IPS-NIHi7 (cell line): ENCODE measurements at regions not wholly inside any gene's neighbourhood (a gene's known extent, or its start where the extent isn't known, plus 50 kb on each side); places are given as distances from the start of the nearest gene placed in this dataset.

Experiments
- DNase-seq: peaks from one replicate; pipeline ENCODE4 v3.0.0; 2012; ENCODE audit warnings: mixed read lengths; ENCODE audit errors: extremely low spot score

DNA sequence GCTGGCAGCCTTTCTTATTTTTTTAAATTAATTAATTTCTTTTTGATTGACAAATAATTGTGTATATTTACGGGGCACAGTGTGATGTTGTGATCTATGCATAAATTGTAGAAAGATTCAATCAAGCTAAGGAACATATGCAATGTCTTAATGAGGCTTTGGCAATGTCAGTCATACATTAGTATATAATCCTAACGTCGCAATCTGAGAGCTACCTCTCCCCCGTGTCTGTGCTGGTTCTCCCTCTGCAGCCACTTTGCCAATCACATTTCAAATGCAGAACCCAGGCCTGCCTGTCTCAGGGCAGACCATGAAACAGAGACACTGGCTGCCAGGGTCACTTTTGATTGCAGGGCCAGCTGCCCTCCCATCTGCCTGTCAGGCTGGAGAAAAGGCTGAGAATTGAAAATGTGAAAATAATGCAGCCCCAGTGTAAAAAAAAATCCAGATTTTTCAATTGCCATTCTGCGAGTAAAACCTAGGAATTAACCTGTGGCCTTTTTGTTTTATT lies 56.3 kb downstream of the SLC24A2 start:
- no peak for DNase-seq

DNA sequence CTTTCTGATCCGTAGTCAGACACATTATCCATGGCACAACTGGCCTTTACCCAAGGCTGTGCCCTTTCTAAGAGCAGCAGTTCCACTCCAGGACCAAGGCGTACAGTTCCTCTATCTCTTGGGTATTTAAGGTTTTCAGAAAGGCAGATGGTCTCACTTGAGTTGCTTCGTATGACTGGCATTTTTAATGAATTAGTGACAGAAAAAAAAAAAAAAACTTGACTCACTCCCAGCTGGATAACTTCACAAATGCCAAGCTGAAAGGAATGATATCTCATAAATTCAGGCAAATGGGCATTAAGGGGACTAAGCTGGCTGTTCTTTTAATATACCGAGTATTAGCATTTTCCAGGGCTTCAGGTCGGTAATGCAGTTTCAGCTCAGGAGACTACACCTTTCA lies 60.7 kb downstream of the SLC24A2 start:
- no peak for DNase-seq

DNA sequence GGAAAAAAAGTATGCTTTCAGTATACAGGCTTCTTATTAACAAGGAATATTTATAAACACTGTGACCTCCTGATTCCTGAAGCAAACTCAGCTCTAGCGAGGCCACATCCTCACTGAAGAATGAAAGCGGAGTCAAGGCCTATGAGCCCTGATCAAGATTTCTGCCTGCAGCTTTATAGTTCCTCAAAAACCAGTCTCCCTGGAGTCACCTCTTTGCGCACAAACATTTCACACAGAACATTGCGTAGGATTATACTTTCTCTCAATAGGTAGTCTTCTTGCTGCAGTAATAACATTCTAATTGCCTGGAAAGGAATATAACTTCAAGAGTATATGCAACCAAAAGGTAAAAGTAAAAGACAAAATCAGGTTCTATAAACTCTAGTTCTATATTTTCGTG lies 62.9 kb downstream of the SLC24A2 start:
- DNase-seq = no peak

GRCh38 chr9:19720377-19720776 lies 68.5 kb downstream of the SLC24A2 start:
- DNase-seq = peak; percentile 58

DNA sequence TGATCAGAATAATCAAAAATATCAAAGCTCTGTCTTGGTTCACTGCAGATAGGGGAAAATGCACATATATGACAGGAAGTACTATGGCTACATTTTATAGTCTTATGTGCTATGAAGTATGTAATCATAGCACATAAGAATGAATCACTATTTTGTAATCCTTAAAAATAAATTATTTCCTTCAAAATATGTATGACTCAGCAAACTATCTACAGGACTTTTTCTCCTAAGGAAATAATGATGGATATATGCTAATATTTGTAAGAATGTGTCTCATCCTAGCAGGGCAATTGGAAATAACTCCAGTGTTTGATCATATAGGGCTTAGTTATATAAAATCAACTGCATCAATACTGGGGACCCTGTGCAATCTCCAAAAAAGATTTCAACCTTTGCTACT lies 85.1 kb downstream of the SLC24A2 start:
- DNase-seq = no peak

GRCh38 chr9:19701991-19702390 lies 86.8 kb downstream of the SLC24A2 start:
- no peak for DNase-seq

- DNase-seq = no peak
These were observed 87.6 kb downstream of the SLC24A2 start for GRCh38 chr9:19701274-19701673.

GRCh38 chr9:19700699-19701098 lies 88.1 kb downstream of the SLC24A2 start:
- DNase-seq = no peak

DNA sequence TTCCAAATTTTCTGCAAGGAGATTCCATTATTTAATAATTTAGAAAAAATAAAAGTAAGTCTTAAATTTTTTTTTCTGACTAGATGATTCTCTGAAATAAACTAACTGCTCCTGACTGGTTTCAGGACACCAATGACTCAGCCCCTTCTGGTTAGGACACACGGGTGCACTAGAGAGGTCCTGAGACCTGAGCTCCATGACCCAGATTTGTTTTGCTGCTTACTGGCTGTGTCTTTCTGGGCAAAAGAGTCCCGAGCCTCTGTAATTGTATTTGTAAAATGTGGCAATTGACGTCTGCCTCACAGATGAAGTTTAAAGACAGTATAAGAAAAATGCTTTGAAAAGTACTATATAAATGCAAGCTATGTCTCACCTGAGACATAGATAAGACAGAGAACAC lies 89.1 kb downstream of the SLC24A2 start:
- DNase-seq = peak; percentile 42

DNA sequence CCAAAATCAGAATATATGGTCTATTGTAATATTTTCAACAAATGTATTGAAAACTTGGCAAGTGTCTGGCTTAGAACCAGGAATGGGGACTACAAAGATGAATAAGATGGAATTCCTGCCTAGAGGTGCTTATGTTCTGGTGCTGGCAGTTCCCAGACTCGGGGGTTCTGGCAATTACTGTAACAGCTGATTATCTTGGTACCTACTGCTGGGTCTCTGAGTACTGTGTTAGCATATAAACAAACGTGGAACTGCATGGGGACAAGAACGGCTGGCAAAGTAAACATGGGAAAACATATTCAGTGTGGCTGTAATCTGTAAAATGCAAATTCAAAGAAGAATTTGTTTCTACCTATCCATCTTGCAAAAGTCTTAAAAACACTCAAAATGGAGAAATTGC lies 89.9 kb downstream of the SLC24A2 start:
- no peak for DNase-seq

- no peak for DNase-seq
These were observed 94.2 kb downstream of the SLC24A2 start for GRCh38 chr9:19694601-19695000.

- DNase-seq = no peak
These were observed 98.7 kb downstream of the SLC24A2 start for GRCh38 chr9:19690128-19690527.

DNA sequence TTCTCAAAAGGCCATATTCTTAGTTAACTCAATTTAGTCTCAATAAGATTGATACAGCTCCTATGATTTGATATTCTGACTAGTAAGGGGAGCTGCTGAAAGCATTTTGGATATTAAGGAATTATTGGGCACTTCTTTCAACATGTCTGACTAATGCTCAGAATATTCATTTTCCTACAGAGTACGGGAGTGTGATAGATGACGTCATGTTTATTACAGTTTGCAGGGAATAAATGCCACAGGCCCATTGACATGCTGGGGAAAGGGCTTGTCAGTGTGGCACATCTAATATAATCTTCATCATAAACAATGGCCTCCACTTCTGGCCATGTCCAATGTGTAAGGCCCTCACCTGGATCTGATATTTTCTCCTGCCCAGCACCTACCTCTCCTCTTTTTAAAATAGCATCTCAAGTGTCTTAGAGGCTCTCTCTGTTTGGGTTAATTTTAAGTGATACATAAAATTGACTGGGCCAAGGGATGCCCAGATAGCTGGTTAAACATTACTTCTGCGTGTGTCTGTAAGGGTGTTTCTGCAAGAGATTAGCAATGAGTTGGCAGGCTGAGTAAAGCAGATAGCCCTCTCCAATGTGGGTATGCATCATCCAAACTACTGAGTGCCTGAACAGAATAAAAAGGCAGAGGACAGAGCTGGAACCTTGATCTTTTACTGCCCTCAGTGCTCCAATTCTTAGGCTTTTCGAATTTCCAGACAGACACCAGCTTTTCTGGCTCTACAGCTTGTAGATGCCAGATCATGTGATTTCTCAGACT lies 99.3 kb downstream of the SLC24A2 start:
- DNase-seq = no peak

DNA sequence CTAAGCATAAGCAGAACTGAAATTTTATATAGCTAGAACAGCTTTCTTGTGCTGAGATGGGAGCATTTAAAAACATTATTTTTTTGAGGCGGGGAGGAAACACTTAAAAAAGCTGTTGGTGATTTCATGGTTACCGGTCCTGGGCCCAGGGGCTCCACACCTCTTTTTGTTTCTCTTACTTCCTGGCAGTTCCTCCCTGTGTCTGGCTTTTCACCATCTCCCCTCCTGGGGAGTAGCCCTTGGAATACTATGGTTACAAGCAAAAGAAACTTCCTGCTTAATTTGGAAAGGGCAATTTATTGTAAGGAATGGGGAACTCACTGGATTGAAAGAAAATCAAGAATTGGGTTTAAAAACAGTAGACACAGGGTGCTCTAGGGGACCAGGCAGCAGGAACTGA lies 105.1 kb downstream of the SLC24A2 start:
- DNase-seq = no peak

- DNase-seq = no peak
These were observed 106.4 kb downstream of the SLC24A2 start for GRCh38 chr9:19682397-19682796.

GRCh38 chr9:19681846-19682245 lies 107.0 kb downstream of the SLC24A2 start:
- DNase-seq = no peak

DNA sequence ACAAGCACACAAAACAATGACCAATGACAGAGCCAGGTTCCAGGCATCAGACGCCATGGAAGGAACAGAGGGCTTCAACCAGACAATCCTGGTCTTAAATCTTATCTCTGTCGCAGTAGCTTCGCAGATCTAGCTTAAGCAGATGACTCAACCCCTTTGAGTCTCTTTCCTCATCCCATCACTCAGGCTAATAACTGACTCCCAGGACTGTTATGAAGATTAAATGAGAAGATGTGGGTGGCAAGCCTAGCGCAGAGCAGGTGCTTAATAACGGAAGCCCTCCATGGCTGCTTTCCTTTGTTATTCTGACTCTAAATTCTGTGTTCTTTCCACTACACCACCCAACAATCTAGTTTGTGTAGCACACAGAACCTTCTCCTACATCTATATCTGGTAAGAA lies 110.9 kb downstream of the SLC24A2 start:
- no peak for DNase-seq

DNA sequence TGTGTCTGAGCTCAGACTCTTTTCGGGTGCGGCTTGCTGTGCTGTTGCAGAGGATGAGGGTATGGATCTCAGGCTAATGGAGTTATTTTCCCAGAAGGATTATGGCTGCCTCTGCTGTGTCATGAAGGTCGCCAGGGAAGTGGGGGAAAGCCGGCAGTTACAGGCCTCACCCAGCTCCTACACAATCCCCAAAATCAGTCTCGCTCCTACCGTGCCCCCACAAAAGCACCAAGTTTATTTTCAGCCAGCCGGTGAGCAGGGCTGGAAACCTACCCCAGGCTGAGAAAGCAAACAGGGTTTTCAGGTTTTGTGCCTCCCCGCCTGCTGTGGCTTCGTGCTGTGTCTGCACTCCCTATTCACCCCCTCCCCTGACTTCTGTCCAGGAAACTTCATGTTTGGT lies 113.3 kb downstream of the SLC24A2 start:
- no peak for DNase-seq

DNA sequence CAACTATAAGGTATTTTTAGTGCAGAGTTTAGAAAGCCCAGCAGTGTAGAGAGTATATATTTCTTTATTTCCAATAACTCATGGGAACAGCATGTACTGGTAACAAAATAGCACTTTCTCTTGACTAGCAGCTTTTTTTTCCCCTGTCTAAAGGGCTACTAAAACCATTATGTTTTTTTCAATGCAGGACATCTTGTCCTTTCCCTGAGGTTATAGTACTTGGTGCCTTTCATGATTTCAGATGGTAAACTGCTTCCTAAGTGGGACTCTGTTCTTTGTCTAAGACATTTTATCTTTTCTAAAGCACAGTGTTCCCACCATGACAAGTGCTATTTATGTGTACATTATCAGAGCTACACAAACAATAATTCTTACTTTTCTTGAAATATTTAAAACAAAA lies 122.3 kb downstream of the SLC24A2 start:
- DNase-seq = no peak

DNA sequence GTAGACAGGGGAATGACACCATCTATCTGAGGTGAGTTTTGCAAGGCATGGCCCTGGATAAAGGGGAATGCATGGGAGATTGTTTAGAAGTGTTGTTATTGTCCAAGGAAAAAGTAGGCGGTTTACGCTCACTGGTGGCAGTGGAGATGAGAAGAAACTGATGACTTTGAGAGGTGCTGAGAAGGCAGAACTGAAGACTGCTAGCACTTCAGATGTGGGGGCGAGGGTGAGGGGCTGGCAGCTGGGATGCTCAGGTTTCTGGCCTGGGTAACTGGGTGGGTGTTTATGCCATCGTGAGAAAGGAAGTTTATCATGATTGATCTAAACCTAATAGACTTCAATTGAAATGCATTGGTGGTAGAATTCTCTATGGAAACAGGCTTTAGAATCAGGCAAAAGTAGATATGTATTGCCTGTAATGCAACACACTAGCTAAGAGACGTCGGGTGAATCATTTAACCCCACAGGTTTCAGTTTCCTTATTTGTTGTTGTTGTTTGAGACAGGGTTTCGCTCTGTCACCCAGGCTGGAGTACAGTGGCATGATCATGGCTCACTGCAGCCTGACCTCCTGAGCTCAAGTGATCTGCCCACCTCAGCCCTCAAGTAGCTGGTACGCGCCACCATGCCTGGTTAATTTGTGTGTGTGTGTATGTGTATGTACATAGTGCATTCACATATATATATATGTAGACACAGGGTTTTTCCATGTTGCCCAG lies 123.5 kb downstream of the SLC24A2 start:
- no peak for DNase-seq

- DNase-seq = no peak
These were observed 125.3 kb downstream of the SLC24A2 start for GRCh38 chr9:19663570-19663969.

DNA sequence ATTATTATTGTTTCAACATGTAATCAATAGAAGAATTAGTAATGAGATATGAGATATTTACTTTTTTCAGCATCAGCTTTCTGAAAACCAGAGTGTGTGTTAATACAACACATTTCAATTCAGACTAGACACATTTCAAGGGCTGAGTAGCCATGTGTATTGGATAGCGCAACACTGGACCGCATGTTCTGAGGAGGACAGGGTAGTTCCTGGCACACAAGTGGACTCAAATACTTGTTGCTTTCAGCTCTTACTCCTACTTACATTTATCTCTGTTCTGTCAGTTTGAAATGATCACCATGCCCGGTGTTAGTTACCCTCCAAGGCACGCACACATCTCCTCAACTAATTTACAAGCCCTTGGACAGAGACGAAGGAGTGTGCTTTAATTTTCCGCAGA lies 126.6 kb downstream of the SLC24A2 start:
- no peak for DNase-seq

DNA sequence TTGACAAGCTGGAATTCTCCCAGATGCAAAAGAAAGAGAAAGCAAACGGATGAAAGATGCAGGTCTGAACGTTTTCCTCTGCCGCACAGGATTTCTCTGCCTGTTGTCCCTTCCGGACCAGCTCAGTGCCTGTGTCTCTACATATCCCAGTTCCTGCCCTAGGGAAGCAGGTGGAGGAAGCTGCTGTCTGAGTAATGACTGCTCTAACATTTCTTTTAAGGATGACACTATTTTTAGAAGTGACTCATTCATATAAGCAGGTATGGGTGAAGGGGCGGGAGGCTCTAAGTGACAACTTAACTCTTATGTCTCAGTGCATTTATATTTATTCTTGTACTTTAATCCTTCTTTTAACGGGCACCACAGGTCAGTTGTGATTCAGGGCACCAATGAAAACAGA lies 128.8 kb downstream of the SLC24A2 start:
- DNase-seq = no peak
